Mesendoderm (in vitro differentiated cells): ENCODE measurements at regions not wholly inside any gene's neighbourhood (a gene's known extent, or its start where the extent isn't known, plus 50 kb on each side); places are given as distances from the start of the nearest gene placed in this dataset.
A peak's percentile ranks its signal among the peaks of the same experiment; 100 is the strongest.

Experiments used
- DNase-seq: peaks from one replicate; pipeline ENCODE4 v3.0.0; 2013
- H2AK5ac ChIP-seq: 2 replicates; pipeline ENCODE4 v1.6.1; 2013; ENCODE audit warnings: low read length, inconsistent platforms
- H2BK120ac ChIP-seq: 2 replicates; pipeline ENCODE4 v1.6.1; 2013; ENCODE audit warnings: low read depth, mild to moderate bottlenecking, low read length, moderate library complexity, mixed read lengths
- H2BK15ac ChIP-seq: replicated peaks from 2 replicates; pipeline ENCODE4 v1.6.1; 2013; ENCODE audit warnings: low read depth, mild to moderate bottlenecking, moderate library complexity
- H2BK5ac ChIP-seq: 2 replicates; pipeline ENCODE4 v1.6.1; 2013; ENCODE audit warnings: low read length, inconsistent platforms
- H3K18ac ChIP-seq: 2 replicates; pipeline ENCODE4 v1.6.1; 2013; ENCODE audit warnings: mild to moderate bottlenecking, low read length, mixed read lengths
- H3K23ac ChIP-seq: one replicate; pipeline ENCODE4 v1.6.1; 2013; ENCODE audit warnings: low read length
- H3K27ac ChIP-seq: 2 replicates; pipeline ENCODE4 v1.5.1; 2013; ENCODE audit warnings: low read depth, mild to moderate bottlenecking, inconsistent platforms, low read length, moderate library complexity
- H3K27me3 ChIP-seq: 2 replicates; pipeline ENCODE4 v1.6.1; 2013; ENCODE audit warnings: low read length, control low read depth, mild to moderate bottlenecking, inconsistent platforms; ENCODE audit not compliant: insufficient read depth, poor library complexity
- H3K36me3 ChIP-seq: 2 replicates; pipeline ENCODE4 v1.6.1; 2013; ENCODE audit warnings: low read length, inconsistent platforms; ENCODE audit not compliant: control insufficient read depth, insufficient read depth
- H3K4ac ChIP-seq: one replicate; pipeline ENCODE4 v1.6.1; 2013; ENCODE audit warnings: low read depth, mild to moderate bottlenecking, low read length, moderate library complexity
- H3K4me1 ChIP-seq: 2 replicates; pipeline ENCODE4 v1.6.1; 2013; ENCODE audit warnings: low read depth, low read length, inconsistent platforms; ENCODE audit not compliant: control insufficient read depth
- H3K4me2 ChIP-seq: 2 replicates; pipeline ENCODE4 v1.6.1; 2013; ENCODE audit warnings: low read length
- H3K4me3 ChIP-seq: 2 replicates; pipeline ENCODE4 v1.5.1; 2013; ENCODE audit warnings: mild to moderate bottlenecking, low read length
- H3K56ac ChIP-seq: one replicate; pipeline ENCODE4 v1.6.1; 2013; ENCODE audit warnings: low read length
- H3K79me1 ChIP-seq: 2 replicates; pipeline ENCODE4 v1.6.1; 2013; ENCODE audit warnings: low read length, inconsistent platforms
- H3K79me2 ChIP-seq: 2 replicates; pipeline ENCODE4 v1.6.1; 2013; ENCODE audit warnings: mild to moderate bottlenecking, low read length; ENCODE audit not compliant: control insufficient read depth, insufficient read depth
- H3K9ac ChIP-seq: 2 replicates; pipeline ENCODE4 v1.6.1; 2013; ENCODE audit warnings: low read length, inconsistent platforms
- H4K5ac ChIP-seq: one replicate; pipeline ENCODE4 v1.6.1; 2013; ENCODE audit warnings: low read length
- H4K8ac ChIP-seq: one replicate; pipeline ENCODE4 v1.6.1; 2013; ENCODE audit warnings: low read depth, mild to moderate bottlenecking, control low read depth, low read length, moderate library complexity
- WGBS: extraction: QIAGEN DNeasy Blood & Tissue Kit; methylation state at CpG from one replicate; pipeline ENCODE4 v1.1.7; 2013; ENCODE audit warnings: low lambda C conversion rate, missing lambda C conversion rate; ENCODE audit not compliant: insufficient coverage; ENCODE audit errors: extremely low coverage; 5-methylcytosine and 5-hydroxymethylcytosine counted together

DNA sequence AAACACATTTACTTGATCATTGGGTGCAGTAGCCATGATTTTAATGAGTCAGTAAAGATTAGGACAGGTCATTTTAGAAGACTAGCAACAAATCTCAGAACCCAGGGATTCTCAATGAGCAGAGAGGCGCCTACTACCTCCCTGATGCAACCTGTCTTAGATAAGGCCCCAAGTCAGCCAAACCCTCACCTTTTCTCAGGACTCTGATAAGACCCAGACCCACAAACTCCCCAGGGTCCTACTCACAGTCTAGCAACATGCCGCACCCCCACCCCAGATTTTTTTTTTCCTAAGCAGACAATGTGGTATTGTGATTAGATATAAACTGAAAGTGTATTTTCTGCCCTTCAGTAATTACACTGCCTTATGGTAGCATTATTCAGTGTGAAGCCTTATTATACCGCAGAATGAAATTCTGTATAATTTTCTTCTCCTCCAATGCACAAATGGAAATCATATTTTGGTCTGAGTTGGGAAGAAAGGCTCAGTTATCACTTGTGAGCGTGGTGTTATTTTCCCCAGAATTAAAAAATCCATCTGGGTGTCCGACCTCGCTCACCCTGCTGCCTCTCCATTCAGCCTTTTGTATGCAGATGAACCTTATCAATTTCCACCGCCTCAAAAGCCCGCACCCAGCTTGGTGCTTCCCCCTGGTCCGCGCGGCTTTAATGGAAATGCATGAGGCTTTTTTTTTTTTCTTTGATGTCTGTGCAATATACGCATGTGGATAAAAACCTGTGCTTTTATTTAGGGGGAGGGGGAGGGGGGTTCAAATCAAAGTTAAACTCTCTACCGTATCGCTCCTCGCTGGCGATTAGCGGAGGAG is 122.0 kb upstream of the SOX14 start:
- Histone ChIP-seq H3K36me3 (no peaks in the 10 kb centered on the region), H3K18ac (peak overlapping the region; percentile 64), H3K56ac (peak overlapping the region; percentile 42), H3K27ac (peak overlapping the region; percentile 62), H3K4me1 (peaks cover 8% of the 10 kb centered on the region), H3K4me3 (no peak overlapping the region), H3K79me2 (no peaks in the 10 kb centered on the region), H3K79me1 (no peaks in the 10 kb centered on the region), H2BK15ac (no peak overlapping the region), H2BK5ac (peak overlapping the region; percentile 67), H3K4ac (no peak overlapping the region), H4K5ac (no peak overlapping the region), H4K8ac (no peak overlapping the region), H3K27me3 (no peaks in the 10 kb centered on the region), H2BK120ac (peak overlapping the region; percentile 38), H2AK5ac (no peak overlapping the region), H3K9ac (no peak overlapping the region), H3K4me2 (no peak overlapping the region), H3K23ac (no peak overlapping the region)
- DNase-seq, result peak; percentile 85
- no CpG with 5 or more reads among the region's 17 CpGs for WGBS

DNA sequence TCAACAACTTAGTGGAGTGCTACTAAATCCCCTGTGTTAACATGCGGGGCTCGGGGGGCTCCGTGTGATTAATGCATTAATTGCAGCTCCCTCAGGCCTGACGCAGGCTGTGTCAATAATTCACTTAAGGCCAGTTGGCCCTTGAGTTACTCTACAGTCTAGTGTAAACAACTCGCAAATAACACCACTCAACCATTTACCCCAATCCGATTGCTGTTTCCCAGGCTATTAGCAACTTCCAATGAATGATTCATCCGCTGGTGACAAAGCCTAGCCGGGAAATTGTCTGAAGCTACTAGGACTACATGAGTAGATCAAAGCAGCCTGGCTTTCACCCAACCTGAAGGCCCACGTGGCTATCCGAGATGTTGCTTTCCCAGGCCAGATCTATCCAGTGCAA is 121.3 kb upstream of the SOX14 start:
- H2BK5ac ChIP-seq, result peak overlapping the region; percentile 61
- no peak overlapping the region for H4K8ac ChIP-seq
- H3K79me2 ChIP-seq, result no peaks in the 10 kb centered on the region
- no peaks in the 10 kb centered on the region for H3K27me3 ChIP-seq
- H3K27ac ChIP-seq, result peak overlapping the region; percentile 32
- no peaks in the 10 kb centered on the region for H3K79me1 ChIP-seq
- H2BK120ac ChIP-seq, result peak overlapping the region; percentile 45
- no peak overlapping the region for H3K23ac ChIP-seq
- H3K4me1 ChIP-seq, result peaks cover 8% of the 10 kb centered on the region
- peak; percentile 91 for DNase-seq
- H3K18ac ChIP-seq, result peak overlapping the region; percentile 64
- no peak overlapping the region for H3K4ac ChIP-seq
- no peak overlapping the region for H3K9ac ChIP-seq
- WGBS, result no CpG with 5 or more reads among the region's 10 CpGs
- no peak overlapping the region for H3K4me3 ChIP-seq
- H3K56ac ChIP-seq, result peak overlapping the region; percentile 45
- no peak overlapping the region for H4K5ac ChIP-seq
- H3K4me2 ChIP-seq, result no peak overlapping the region
- no peaks in the 10 kb centered on the region for H3K36me3 ChIP-seq
- no peak overlapping the region for H2AK5ac ChIP-seq
- no peak overlapping the region for H2BK15ac ChIP-seq

DNA sequence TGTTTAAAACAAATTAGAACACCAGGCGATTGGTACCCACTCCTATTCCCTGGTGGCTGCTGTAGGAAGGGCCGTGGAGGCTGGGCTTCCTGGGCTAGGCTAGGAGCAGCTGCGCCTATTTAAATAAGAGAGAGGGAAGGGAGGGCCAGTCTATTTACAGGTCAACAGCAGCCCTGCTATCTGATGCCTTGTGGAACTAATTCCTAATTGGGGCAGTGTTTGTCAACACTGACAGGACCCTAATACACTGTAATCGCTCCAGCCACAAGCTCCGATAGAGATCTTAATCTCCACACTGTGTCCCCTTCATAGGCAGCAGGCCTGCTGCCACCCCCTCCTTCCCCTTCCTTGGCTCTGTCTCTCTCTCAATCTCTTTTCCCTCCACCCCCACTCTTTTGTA is 116.9 kb upstream of the SOX14 start:
- peaks cover 8% of the 10 kb centered on the region for H3K4me1 ChIP-seq
- no peaks in the 10 kb centered on the region for H3K79me2 ChIP-seq
- H3K18ac ChIP-seq, result no peak overlapping the region
- WGBS, result no CpG with 5 or more reads among the region's 5 CpGs
- no peak overlapping the region for H3K23ac ChIP-seq
- no peak overlapping the region for H4K5ac ChIP-seq
- no peaks in the 10 kb centered on the region for H3K36me3 ChIP-seq
- H2BK120ac ChIP-seq, result no peak overlapping the region
- no peaks in the 10 kb centered on the region for H3K27me3 ChIP-seq
- H3K27ac ChIP-seq, result no peak overlapping the region
- no peak overlapping the region for H2BK5ac ChIP-seq
- no peak overlapping the region for H3K9ac ChIP-seq
- H3K4me2 ChIP-seq, result no peak overlapping the region
- no peak overlapping the region for H2AK5ac ChIP-seq
- H2BK15ac ChIP-seq, result no peak overlapping the region
- no peak overlapping the region for H4K8ac ChIP-seq
- no peak overlapping the region for H3K4me3 ChIP-seq
- no peak overlapping the region for H3K4ac ChIP-seq
- no peaks in the 10 kb centered on the region for H3K79me1 ChIP-seq
- peak; percentile 81 for DNase-seq
- H3K56ac ChIP-seq, result no peak overlapping the region

DNA sequence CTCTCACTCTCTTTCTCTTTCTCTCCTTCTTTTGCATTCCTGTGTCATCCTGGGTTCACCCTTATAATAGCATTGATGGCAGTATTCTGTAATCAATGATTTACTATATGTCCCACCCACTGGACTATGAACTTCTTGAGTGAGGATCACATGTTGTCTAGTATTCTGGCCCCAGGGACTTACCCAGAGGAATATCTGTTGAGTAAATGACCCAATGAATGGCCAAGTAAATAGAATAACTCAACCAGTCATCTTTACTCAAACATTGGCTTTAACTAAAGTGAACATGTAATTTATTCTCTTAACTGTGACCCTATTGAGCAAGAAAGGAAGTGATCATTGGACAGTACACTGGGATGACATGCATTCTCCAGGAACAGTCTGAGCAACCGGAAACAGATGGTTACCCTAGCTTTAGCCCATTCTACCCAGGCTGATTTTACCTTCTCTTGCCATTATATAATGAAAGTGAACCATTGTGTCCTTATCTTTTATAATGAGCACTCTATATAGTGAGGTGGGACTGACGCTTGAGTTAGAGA is 94.5 kb upstream of the SOX14 start:
- H3K4me3 ChIP-seq, result no peak overlapping the region
- H3K36me3 ChIP-seq, result no peaks in the 10 kb centered on the region
- H3K27ac ChIP-seq, result no peak overlapping the region
- H3K4me1 ChIP-seq, result no peaks in the 10 kb centered on the region
- no peak overlapping the region for H3K56ac ChIP-seq
- H2BK120ac ChIP-seq, result no peak overlapping the region
- H2AK5ac ChIP-seq, result no peak overlapping the region
- no CpG with 5 or more reads among the region's 2 CpGs for whole genome bisulfite sequencing
- no peak overlapping the region for H3K9ac ChIP-seq
- H2BK15ac ChIP-seq, result no peak overlapping the region
- no peak overlapping the region for H3K18ac ChIP-seq
- no peaks in the 10 kb centered on the region for H3K79me2 ChIP-seq
- H4K8ac ChIP-seq, result no peak overlapping the region
- H2BK5ac ChIP-seq, result no peak overlapping the region
- H4K5ac ChIP-seq, result no peak overlapping the region
- no peaks in the 10 kb centered on the region for H3K79me1 ChIP-seq
- no peak for DNase-seq
- H3K27me3 ChIP-seq, result no peaks in the 10 kb centered on the region
- no peak overlapping the region for H3K23ac ChIP-seq
- no peak overlapping the region for H3K4me2 ChIP-seq
- H3K4ac ChIP-seq, result no peak overlapping the region

DNA sequence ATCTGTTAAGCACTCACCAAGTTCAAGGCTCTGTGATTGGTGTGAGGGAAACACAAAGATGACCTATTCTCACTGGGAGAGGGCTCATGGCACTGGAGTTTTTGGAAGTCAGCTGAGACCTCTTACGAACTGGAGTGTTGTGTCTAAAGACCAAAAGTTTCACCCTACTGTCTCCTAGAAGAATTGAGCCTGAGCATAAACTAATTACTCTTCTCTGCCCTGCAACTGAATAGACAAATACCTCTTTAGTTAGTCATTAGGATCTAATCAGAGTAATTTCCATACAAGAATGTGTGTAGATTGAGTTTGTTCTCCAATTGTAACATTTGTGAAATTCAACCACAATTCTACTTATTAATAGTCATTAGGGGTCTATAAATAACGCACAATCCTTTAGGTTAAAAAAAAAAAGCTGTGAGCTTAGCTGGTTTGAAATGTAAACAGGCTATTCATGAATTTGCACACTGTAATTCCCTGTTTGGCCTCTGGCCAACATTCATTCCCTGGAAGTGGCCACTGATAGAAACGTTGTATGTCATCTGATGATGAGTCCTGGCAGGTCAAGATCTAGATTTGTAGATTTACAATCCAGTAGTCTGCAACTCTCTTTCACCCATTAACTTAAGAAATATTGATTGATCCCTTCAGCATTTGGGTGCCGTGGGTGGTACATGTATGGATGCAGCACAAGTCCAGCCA is 76.8 kb upstream of the SOX14 start:
- Histone ChIP-seq H2BK5ac (no peak overlapping the region), H3K27ac (no peak overlapping the region), H3K23ac (no peak overlapping the region), H3K79me2 (no peaks in the 10 kb centered on the region), H3K36me3 (no peaks in the 10 kb centered on the region), H3K4me3 (no peak overlapping the region), H3K18ac (no peak overlapping the region), H3K9ac (no peak overlapping the region), H3K4me2 (no peak overlapping the region), H4K5ac (no peak overlapping the region), H3K79me1 (no peaks in the 10 kb centered on the region), H2BK120ac (no peak overlapping the region), H3K4ac (no peak overlapping the region), H2AK5ac (no peak overlapping the region), H3K56ac (no peak overlapping the region), H2BK15ac (no peak overlapping the region), H3K27me3 (no peaks in the 10 kb centered on the region), H3K4me1 (peaks cover 5% of the 10 kb centered on the region), H4K8ac (no peak overlapping the region)
- DNase-seq, result peak; percentile 11
- WGBS, result no CpG with 5 or more reads among the region's 4 CpGs
